GM19455 (cell line): ENCODE measurements at regions not wholly inside any gene's neighbourhood (a gene's known extent, or its start where the extent isn't known, plus 50 kb on each side); places are given as distances from the start of the nearest gene placed in this dataset.

Source experiments
- ATAC-seq: cut with Tn5 transposase; IDR thresholded peaks from one replicate; pipeline ENCODE4 v1.9.1; 2021; ENCODE audit not compliant: unreplicated experiment

- ATAC-seq, result no peak
These were observed 702.3 kb downstream of the DIAPH3 start for GRCh38 chr13:59461411-59461810.

DNA sequence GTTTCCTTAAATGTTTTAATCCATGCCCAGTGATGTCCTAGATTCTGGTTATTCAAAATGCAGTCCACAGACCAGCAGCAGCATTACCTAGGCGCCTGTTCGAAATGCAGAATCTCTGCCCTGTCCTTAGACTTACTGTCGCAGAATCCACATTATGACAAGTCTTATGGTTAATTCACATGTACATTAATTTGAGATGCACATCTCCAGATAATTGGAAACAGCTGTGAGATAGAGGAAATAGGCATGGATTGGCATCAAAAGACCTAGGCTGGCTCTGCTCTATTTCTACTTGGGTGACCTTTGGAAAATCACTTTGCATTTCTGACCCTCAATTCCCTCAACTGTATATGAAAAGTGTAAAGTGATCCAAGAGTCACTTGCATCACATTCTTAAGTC, 700.7 kb downstream of the DIAPH3 start:
- no peak for ATAC-seq

DNA sequence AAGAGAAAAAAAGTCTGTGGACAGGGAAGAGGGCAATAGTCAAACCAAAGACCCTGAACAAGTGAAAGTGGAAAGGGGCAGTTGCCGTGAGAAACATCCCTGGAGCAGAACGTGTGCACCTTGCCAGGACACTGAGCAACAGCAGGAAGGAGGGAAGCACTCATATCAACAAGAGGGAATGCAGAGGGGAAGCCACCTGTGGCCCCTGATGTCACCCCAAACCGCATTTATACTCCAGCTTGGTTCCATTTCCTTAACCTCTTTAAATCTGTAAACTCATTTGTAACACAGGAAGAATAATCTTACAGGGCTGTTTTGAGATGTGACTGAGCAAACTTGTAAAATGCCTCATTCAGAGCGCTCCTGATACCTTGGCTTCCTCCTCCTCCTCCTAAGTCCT, 698.8 kb downstream of the DIAPH3 start:
- ATAC-seq, result no peak

DNA sequence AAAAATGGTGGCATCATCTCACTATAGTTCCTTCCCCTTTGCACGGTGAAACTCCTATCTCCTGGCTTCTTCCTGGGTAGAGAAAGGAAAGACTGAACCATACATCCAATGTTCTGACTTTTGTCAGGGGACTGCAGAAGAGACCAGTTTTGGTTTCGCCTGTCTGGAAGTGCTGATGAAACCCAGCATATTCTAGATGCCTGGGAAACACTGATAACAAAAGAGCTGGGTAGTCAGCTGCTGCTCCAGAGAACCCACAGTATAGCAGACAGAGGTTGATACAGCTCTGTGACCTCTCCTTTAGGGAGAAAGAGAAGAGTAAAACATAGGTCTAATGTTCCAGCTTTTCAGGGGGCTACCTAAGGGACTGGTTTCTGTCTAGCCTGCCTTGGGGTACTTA, 695.3 kb downstream of the DIAPH3 start:
- no peak for ATAC-seq

DNA sequence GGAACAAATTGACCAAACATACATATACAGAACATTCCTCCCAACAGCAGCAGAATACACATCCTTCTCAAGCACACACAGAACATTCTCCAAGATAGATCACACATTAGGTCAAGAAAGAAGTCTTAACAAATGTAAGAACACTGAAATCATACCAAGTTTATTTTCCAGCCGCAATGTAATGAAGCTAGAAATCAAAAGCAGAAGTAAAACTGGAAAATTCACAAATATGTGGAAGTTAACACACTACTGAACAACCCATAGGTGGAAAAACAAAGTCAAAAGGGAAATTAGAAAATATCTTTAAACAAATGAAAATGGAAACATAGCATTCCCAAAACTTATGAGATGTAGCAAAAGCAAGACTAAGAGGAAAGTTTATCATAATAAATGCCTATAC, 692.6 kb downstream of the DIAPH3 start:
- no peak for ATAC-seq

- ATAC-seq, result no peak
These were observed 691.6 kb downstream of the DIAPH3 start for GRCh38 chr13:59472134-59472533.

DNA sequence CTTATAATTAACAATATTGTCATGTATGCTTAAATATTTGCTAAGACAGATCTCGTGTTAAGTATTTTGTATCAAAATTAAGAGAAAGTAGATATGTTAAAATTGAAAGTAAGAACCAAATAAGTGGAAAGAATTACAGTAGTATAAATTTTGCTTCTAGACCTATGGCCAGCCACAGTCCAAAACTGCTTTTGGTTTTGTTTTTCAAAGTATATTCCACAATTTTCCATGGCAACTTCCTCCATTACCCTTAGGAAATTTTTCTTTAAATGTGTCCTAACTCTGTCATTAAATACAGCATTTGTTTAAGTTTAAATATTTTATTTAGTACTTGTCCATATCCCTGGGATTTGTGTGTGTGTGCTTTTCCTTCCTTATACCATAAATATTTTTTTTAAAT, 689.0 kb downstream of the DIAPH3 start:
- ATAC-seq, result no peak

DNA sequence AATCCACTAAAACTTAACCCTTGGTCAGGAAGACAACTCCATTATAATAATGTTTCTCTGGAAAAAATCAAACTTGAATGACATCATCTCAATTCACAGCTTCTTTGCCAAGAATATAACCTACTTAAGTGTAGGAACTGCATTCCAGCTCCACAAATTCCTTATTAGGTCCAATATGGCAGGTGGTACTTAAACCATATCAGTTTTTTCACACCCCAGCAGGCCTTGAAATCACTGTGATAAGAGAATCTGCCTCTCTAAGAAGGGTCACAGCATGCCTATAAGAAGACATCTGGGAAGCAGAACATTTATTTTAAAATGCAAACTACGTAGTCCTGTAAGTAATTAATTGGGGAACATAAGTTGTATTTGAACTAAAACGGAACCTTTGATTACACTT, 687.8 kb downstream of the DIAPH3 start:
- ATAC-seq, result no peak

DNA sequence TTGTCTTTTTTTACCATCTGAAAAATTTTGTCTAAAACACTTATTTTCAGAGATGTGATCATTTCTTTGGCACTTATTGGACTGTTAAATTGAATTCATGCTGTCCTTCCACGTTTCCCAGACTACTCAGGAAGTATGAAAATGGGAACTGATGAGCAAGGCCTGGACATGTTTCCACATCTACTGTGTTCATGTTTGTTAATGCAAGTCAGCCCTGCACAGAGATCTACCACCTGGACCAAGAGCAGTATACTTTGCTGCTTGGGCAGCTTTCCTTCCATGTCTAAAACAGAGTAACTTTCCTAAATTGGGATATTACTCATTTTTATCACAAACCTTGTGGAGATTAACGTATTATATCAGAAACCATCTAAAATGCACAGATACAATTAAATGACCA, 687.4 kb downstream of the DIAPH3 start:
- no peak for ATAC-seq

DNA sequence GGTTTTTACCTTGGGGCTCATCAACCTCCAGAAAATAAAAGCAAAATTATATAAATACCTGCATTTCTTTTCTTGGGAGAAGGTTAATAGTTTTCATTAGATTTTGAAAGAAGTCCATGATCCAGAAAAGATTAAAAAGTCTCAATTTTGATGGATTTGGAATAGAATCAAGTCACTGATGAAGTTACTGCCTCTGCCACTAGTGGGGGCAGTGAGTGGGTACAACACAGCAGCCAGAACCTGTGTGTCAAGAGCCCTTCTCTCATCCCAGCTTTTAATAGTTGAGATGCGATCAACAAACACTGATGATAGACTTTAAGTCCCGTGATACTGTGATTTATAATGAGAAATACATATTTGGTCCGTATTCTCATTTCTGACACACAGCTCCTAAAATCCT, 686.7 kb downstream of the DIAPH3 start:
- ATAC-seq, result no peak

- ATAC-seq, result no peak
These were observed 684.8 kb downstream of the DIAPH3 start for GRCh38 chr13:59478908-59479307.

- ATAC-seq, result no peak
These were observed 684.1 kb downstream of the DIAPH3 start for GRCh38 chr13:59479629-59480028.

- no peak for ATAC-seq
These were observed 683.1 kb downstream of the DIAPH3 start for GRCh38 chr13:59480396-59481259.

DNA sequence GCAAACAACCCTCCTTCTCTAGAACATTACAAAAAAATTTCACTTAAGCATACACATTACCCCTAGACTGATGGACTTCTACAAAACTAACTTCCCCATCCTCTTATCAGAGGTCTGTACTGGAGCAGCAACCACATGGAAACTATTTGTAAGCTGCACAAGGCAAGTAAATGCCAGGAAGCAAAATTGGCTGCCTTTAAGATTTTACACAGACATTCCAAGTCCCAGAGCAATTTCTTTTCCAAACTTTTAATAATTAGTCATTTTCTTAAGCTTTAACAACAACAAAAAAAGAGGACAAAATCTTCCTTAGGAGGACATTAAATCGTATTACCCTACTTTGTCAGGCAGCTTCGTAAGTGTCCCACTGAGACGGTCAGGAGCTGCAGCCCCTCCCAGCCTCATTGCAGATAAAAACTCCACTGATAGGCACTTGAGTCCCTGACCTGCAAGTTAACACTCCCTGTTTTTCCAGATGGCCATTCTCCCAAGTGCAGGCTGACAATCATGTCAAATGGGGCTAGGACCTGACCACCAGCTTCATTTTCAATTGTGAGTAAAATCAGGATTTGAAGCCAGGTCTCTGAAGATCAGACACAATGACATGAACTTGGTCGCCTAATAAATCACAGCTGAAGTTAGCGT, 680.1 kb downstream of the DIAPH3 start:
- no peak for ATAC-seq

DNA sequence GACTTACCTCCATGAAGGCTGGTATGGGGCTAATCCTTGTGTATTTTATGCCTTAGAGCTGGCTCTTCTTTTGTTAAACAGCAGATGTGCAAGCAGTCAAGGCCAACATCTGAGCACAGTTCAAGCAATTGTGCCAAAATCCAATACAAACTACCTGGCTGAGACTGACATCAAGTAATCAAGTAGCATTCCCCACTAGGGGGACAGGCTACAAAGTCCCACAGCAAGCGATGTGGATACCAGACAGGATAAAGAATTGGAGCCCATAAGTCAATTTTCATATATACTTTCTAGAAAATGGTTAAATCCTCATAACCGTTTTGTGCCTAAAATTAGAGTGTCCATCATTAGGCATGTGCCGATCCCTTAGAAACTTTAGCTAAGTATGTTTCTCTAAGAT, 675.8 kb downstream of the DIAPH3 start:
- no peak for ATAC-seq

GRCh38 chr13:59488436-59488835, 675.3 kb downstream of the DIAPH3 start:
- ATAC-seq, result no peak

DNA sequence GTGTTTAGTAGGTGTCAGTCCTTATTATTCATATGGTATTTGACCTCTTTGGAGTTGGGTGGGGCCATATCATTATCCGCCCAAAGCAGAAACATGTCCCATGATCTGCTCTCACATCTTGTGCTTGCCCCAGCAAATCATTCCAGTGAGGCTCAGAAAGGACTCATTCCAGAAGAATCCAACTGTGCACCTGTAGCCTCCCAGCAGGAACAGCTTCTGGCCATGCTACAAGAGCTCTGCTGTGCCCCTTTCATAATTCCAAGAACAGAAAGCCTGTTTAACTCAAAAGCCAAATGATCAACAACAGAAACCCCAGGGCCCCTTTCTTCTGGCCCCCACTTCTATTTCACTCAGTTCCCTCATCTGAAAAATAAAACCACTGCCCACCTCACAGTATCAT, 673.1 kb downstream of the DIAPH3 start:
- no peak for ATAC-seq

- ATAC-seq, result no peak
These were observed 671.6 kb downstream of the DIAPH3 start for GRCh38 chr13:59492030-59492636.

- no peak for ATAC-seq
These were observed 670.2 kb downstream of the DIAPH3 start for GRCh38 chr13:59493436-59493965.

DNA sequence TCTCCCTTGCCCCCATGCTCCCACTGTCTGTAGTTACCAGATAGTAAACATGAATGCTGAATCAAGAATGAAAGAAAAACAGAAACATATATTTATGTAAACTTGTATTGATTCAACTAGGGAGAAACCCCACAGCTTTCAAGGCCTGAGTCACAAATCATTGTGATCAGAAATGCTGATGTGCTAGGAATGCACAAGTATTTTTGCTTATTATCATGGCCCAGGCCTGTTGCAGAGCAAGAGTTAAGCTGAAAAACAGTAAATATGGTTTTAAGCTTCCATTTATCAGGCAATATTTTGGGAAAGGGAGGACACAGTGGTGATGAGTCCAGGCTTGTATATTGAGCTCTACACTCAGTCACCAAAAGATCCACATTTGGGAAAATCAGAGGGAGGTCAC, 669.6 kb downstream of the DIAPH3 start:
- no peak for ATAC-seq

DNA sequence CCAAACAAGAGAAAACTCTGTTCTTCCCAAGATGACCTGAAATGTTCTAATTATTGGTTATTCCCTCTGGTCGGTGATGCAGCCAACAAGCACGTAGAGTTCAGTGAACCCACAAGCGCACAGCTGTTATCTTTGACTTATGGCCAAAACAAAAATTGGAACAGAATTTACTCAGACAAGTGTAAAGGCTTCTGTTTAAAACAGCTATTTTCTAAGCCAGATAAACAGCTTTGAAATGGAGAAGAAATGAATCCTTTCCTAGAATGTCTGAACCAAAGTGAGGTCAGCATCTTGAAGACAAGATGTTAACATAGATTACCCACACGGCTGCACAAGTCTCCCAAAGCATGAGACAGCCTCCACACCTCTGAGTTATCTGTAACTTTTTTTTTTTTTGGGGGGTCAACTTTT, 669.2 kb downstream of the DIAPH3 start:
- no peak for ATAC-seq

GRCh38 chr13:59495299-59495698, 668.4 kb downstream of the DIAPH3 start:
- no peak for ATAC-seq
